OCI-LY3 (cell line): ENCODE measurements at regions not wholly inside any gene's neighbourhood (a gene's known extent, or its start where the extent isn't known, plus 50 kb on each side); places are given as distances from the start of the nearest gene placed in this dataset.

Experiments
- H2AFZ ChIP-seq: fragments of 200-600, 300-600 bp; shearing (Covaris generic); 2 replicates; pipeline ENCODE4 v1.6.0; 2014; ENCODE audit warnings: antibody characterized with exemption, low read depth, low read length
- H3K27ac ChIP-seq: fragments of 200-600, 300-600 bp; sonication (generic); 2 replicates; pipeline ENCODE4 v1.5.1; 2014; ENCODE audit warnings: mild to moderate bottlenecking, low read length, moderate library complexity, mixed read lengths
- H3K27me3 ChIP-seq: fragments of 200-600, 300-600 bp; sonication (generic); 2 replicates; pipeline ENCODE4 v1.6.1; 2014; ENCODE audit warnings: low read depth, low read length, mixed read lengths
- H3K36me3 ChIP-seq: fragments of 200-600, 300-600 bp; sonication (generic); replicated peaks from 2 replicates; pipeline ENCODE3; 2014; ENCODE audit warnings: low read depth, low read length, mixed read lengths
- H3K4me1 ChIP-seq: fragments of 300-600, 200-600 bp; sonication (generic); 2 replicates; pipeline ENCODE4 v1.6.1; 2014; ENCODE audit warnings: low read length, mixed read lengths
- H3K4me2 ChIP-seq: fragments of 200-600, 300-600 bp; sonication (generic); 2 replicates; pipeline ENCODE4 v1.6.1; 2014; ENCODE audit warnings: low read length, mixed read lengths
- H3K4me3 ChIP-seq: fragments of 300-600, 200-600 bp; sonication (generic); 2 replicates; pipeline ENCODE4 v1.5.1; 2014; ENCODE audit warnings: antibody characterized with exemption, mild to moderate bottlenecking, low read length, moderate library complexity
- H3K79me2 ChIP-seq: fragments of 300-600, 200-600 bp; shearing (Covaris generic); 2 replicates; pipeline ENCODE4 v1.6.1; 2014; ENCODE audit warnings: mild to moderate bottlenecking, low read length, mixed read lengths
- H3K9ac ChIP-seq: fragments of 300-600, 200-600 bp; shearing (Covaris generic); 2 replicates; pipeline ENCODE4 v1.6.0; 2014; ENCODE audit warnings: mild to moderate bottlenecking, low read length, moderate library complexity
- H3K9me3 ChIP-seq: fragments of 200-600, 300-600 bp; shearing (Covaris generic); 2 replicates; pipeline ENCODE4 v1.6.1; 2014; ENCODE audit warnings: low read length, mixed read lengths; ENCODE audit not compliant: insufficient read depth
- H4K20me1 ChIP-seq: fragments of 200-600, 300-600 bp; sonication (generic); 2 replicates; pipeline ENCODE4 v1.6.1; 2016; ENCODE audit warnings: low read length, mixed read lengths; ENCODE audit not compliant: insufficient read depth
- EZH2phosphoT487 ChIP-seq: fragments of 200-600 bp; shearing (Covaris generic); IDR thresholded peaks from 2 replicates; pipeline ENCODE4 v1.6.1; 2018; ENCODE audit warnings: antibody characterized with exemption, mixed run types, low read depth
- TF ChIP-seq, protein P1 (sequence below): fragments of 200-600, 300-600 bp; sonication (generic); IDR thresholded peaks from 2 replicates; pipeline ENCODE4 v1.5.1; 2014; ENCODE audit warnings: antibody characterized with exemption, low read length, low read depth

DNA sequence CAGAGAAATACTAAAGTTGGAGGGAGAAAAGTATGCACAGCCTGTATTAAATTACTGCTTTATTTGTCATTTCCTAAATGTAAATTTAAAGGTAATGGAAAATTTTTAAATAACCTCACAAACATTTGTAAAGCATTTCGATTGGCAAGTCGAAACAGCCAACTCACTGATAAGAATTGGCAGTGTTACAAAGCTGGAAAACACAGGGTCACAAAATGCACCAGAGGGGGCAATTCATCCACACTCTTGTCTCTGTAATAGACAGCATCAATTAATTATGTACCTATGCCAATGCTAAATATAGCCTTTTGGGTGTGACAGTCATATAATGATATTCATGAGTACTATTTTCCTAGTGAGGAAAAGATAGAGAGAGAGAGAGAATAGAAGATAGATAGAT, 140.6 kb upstream of the PRLR start:
- Histone ChIP-seq H3K4me2 (no peak overlapping the region), H3K4me3 (no peak overlapping the region), H4K20me1 (no peaks in the 10 kb centered on the region), H3K4me1 (0 out of 2 replicates have a peak, but pooled peaks cover 2% of the 10 kb centered on the region), H2AFZ (no peak overlapping the region), H3K9ac (no peak overlapping the region), H3K27me3 (no peaks in the 10 kb centered on the region), H3K9me3 (no peaks in the 10 kb centered on the region), H3K79me2 (no peaks in the 10 kb centered on the region), H3K27ac (no peak overlapping the region), H3K36me3 (no peaks in the 10 kb centered on the region)
- no peak for TF ChIP-seq EZH2phosphoT487

DNA sequence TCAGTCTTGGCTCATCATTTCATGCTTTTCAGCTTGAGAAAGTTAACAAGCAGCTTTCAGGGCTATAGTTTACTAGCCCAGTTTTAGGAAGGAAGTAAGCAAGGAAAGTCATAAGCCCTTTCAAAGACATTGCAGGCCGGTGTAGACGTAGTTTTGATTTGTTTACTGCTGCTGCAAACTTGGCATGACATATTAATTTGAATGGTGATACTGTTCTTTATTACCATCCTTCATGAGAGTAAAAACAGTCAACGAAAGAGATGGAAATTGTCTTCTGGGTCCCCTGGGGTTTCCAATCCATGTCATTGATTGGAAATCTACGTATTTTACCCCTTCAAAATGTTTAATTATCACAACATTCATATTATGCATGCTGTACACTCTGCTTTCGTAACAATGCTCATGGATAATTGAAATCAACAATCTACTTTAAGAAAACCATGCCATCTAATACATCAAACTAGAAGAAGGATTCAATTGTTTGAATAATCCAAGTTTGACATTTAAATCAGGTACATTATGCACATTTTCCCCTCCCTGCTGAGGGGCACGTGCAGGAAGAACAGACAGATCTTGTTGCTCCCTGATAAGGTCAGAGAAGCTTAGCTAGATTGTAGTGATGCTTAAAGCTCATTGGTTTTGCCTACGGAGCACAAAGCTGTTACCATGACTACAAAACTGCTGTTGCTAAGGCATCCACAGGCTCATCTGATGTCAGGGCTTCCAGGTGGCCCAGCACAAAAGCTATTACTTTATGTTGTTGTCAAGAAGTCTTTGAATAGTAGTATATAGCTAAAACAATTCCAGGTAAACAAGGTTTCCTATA, 139.9 kb upstream of the PRLR start:
- no peaks in the 10 kb centered on the region for H3K79me2 ChIP-seq
- H3K9me3 ChIP-seq: no peaks in the 10 kb centered on the region
- TF ChIP-seq, protein P1, sequence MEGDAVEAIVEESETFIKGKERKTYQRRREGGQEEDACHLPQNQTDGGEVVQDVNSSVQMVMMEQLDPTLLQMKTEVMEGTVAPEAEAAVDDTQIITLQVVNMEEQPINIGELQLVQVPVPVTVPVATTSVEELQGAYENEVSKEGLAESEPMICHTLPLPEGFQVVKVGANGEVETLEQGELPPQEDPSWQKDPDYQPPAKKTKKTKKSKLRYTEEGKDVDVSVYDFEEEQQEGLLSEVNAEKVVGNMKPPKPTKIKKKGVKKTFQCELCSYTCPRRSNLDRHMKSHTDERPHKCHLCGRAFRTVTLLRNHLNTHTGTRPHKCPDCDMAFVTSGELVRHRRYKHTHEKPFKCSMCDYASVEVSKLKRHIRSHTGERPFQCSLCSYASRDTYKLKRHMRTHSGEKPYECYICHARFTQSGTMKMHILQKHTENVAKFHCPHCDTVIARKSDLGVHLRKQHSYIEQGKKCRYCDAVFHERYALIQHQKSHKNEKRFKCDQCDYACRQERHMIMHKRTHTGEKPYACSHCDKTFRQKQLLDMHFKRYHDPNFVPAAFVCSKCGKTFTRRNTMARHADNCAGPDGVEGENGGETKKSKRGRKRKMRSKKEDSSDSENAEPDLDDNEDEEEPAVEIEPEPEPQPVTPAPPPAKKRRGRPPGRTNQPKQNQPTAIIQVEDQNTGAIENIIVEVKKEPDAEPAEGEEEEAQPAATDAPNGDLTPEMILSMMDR: no peak
- no peak for TF ChIP-seq EZH2phosphoT487
- H3K27me3 ChIP-seq: no peaks in the 10 kb centered on the region
- H3K27ac ChIP-seq: no peak overlapping the region
- H3K36me3 ChIP-seq: no peaks in the 10 kb centered on the region
- H4K20me1 ChIP-seq: no peaks in the 10 kb centered on the region
- H3K4me3 ChIP-seq: no peak overlapping the region
- H2AFZ ChIP-seq: no peak overlapping the region
- no peak overlapping the region for H3K4me2 ChIP-seq
- H3K4me1 ChIP-seq: 0 out of 2 replicates have a peak, but pooled peaks cover 2% of the 10 kb centered on the region
- no peak overlapping the region for H3K9ac ChIP-seq

DNA sequence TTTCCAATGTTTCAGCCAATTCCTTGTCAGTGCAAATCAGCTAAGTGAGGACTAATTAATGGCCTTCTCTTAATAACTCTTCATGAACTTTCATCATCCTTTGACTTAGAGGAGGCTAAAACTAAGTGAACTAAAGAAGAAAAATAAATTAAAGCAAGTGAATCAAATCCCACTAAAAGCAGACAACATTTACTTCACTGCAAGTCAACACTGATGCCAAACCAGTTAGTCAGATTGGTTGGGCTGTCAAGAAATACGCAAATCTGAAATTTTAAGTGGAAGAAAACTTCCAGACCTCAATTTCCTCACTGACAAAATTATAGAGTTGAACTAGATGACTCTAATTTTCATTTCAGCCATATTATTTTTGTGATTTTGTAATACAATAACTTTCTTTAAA, 137.2 kb upstream of the PRLR start:
- Histone ChIP-seq H3K27ac (no peak overlapping the region), H3K4me2 (no peak overlapping the region), H3K79me2 (no peaks in the 10 kb centered on the region), H3K9ac (no peak overlapping the region), H4K20me1 (no peaks in the 10 kb centered on the region), H3K27me3 (no peaks in the 10 kb centered on the region), H3K4me1 (peaks cover 18% of the 10 kb centered on the region), H3K9me3 (no peaks in the 10 kb centered on the region), H2AFZ (no peak overlapping the region), H3K36me3 (no peaks in the 10 kb centered on the region), H3K4me3 (no peak overlapping the region)
- TF ChIP-seq, protein P1: no peak
- no peak for TF ChIP-seq EZH2phosphoT487

DNA sequence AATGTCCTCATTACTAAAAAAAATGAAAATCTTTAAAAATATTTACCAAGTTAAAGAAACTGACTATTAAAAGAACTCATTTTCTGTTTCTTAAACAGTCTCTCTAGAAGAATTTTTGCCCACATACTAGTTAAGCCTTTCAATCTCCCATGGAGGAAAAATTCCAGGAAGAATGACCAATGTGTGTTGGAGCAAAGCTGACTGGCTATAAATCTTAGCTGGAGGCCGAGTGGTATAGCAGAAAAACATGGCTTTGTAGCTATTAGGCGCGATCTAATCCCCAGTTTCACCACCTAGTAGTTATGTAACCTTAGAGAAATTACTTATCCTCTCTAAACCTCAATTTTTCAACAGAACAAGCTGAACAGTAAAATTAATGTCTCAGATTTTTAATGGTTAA, 135.5 kb upstream of the PRLR start:
- no peak overlapping the region for H2AFZ ChIP-seq
- H3K9me3 ChIP-seq: no peaks in the 10 kb centered on the region
- no peak for TF ChIP-seq EZH2phosphoT487
- TF ChIP-seq, protein P1: no peak
- H3K4me2 ChIP-seq: no peak overlapping the region
- no peak overlapping the region for H3K9ac ChIP-seq
- H3K36me3 ChIP-seq: no peaks in the 10 kb centered on the region
- no peaks in the 10 kb centered on the region for H3K27me3 ChIP-seq
- H3K79me2 ChIP-seq: no peaks in the 10 kb centered on the region
- no peak overlapping the region for H3K27ac ChIP-seq
- H3K4me3 ChIP-seq: no peak overlapping the region
- H3K4me1 ChIP-seq: peaks cover 28% of the 10 kb centered on the region
- no peaks in the 10 kb centered on the region for H4K20me1 ChIP-seq
